Glomerular visceral epithelial cell (primary cell): ENCODE measurements at regions not wholly inside any gene's neighbourhood (a gene's known extent, or its start where the extent isn't known, plus 50 kb on each side); places are given as distances from the start of the nearest gene placed in this dataset.
A peak's percentile ranks its signal among the peaks of the same experiment; 100 is the strongest.
"Not testable (repeated sequence)": the region's sequence is repeated elsewhere in the genome, so short reads cannot be mapped to it uniquely, and the experiment has no call there.

Experiments used
- DNase-seq: peaks from one replicate; pipeline ENCODE4 v3.0.0-alpha.2; 2016; ENCODE audit errors: extremely low spot score

DNA sequence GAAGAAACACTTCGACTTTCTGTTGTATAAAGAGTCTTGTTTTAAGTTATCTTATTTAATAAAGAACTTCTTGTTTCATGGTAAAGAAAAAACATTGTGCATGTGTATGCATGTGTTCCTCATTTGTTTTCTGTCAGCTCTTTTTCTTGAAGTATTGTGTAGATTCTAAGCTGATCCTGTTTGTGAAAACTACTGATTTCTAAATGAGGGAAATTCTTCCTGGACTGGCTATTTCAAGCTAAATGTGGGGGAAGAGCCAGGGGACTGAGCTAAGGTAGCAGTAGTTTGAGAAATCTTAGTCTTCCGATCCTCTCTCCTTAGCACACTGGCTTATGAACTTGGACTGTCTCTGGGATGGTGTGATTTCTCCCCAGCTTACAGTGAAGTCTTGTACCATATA, 56.4 kb upstream of the RBMS1 start:
- no peak for DNase-seq

DNA sequence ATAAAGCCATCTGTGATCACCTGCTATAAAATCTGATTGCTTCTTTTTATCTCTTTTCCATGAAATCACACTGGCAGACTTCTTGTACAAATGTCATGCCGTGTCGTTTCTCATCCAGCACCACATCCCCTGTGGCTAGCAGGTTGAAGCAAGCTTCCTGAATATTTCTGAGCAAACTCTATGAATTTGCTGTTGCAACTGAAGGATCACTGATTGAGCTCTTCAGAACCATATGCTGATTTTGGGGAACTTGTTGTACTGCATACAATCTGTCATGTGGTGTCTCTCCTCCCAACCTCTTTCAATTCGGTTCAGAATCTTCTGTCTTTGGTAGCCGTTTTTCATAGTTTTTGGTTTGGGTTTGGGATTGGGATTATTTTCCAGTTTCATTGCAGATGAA, 57.7 kb upstream of the RBMS1 start:
- DNase-seq: no peak

DNA sequence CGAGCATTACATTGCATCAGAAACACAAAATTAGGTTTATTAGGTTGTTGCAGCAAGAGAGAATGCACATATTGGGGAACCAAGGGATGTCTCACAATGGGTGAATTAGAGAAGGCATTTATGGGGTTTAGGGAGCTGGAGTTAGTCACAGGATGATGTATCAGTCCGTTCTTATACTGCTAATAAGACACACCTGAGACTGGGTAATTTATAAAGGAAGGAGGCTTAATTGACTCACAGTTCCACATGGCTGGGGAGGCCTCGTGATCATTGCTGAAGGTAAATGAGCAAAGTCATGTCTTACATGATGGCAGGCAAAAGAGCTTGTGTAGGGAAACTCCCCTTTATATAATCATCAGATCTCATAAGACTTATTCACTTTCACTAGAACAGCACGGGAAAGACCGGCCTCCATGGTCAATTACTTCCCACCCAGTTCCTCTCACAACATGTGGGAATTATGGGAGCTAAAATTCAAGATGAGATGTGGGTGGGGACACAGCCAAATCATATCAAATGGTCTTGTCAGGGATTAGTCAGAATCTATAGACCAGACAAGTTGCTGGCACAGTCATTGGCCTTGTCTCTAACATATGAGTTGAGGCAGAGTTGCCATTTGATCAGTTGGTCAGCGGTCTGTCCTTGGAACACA, 61.9 kb upstream of the RBMS1 start:
- DNase-seq: no peak

DNA sequence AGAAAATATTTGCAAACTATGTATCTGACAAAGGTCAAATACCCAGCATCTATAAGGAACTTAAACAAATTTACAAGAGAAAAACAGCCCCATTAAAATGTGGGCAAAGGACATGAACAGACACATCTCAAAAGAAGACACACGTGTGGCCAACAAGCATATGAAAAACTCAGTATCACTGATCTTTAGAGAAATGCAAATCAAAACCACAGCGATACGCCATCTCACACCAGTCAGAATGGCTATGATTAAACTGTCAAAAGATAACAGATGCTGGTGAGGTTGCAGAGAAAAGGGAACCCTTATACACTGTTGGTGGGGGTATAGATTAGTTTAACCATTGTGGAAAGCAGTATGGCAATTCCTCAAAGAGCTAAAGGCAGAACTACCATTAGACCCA, 64.3 kb upstream of the RBMS1 start:
- DNase-seq: no peak

DNA sequence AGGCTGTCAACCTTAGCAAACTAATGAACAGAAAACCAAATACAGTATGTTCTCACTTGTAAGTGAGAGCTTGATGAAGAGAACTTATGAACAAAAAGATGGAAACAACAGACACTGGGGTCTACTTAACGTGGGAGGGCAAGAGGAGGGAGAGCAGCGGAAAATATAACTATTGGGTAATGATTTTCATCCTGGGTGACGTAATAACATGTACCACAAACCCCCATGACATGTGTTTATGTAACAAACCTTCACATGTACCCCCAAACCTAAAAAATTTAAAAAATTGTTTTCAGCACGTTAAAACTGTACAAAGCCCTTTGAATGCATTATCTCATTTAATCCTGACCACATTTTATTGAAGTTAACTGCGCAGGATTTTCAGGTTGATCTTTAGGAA, 64.9 kb upstream of the RBMS1 start:
- no peak for DNase-seq

DNA sequence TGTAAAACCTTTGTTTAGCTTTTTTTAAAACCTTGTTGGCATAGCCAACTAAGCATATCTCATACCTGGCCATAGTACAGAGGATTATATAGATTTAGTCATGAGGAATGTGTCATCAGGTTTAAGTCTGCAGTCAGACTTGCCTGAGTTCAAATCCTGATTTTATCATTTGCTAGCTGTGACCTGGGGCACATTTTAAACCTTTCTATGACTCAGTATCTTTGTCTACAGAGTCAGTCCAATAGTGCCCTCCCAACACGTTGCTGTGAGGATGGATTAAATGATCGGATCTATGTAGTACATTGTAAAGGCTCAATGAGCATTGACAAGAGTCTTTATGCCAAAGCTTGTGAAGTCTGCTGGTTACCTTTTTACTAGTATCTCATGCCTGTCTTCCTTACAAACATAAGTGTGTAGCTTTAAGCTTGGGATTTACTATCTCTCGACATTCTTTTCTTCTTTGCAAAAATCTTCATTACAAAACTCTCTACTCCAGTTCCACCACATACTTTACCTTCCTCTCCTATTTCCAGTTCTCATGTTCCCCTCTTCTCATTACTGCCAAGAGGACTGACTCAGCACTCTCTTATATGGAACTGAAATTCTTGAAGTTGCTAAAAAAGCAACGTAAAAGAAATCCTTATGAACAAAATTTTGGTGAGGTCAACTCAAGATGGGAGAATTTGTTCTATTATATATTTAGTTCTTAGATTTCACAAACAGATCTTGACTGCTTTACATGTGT, 68.1 kb upstream of the RBMS1 start:
- no peak for DNase-seq

DNA sequence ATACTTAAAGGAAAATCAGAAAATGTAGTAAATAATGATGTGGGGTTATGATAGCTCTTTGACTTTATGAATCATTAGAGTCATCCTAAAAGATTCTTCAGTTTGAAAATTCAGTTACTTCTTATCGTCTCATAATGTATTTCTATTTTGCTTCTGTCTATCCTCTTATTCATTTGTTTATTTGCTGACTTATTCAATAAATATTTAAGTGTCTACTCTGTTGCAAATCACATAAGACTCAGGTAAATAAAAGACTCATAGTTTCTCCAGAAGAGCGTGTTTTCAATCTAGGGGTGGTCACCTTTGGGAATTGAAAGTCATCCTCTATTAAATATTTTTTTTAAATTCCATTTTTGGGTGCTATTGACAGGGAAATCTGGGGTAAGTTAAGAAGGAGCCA, 69.1 kb upstream of the RBMS1 start:
- no peak for DNase-seq

DNA sequence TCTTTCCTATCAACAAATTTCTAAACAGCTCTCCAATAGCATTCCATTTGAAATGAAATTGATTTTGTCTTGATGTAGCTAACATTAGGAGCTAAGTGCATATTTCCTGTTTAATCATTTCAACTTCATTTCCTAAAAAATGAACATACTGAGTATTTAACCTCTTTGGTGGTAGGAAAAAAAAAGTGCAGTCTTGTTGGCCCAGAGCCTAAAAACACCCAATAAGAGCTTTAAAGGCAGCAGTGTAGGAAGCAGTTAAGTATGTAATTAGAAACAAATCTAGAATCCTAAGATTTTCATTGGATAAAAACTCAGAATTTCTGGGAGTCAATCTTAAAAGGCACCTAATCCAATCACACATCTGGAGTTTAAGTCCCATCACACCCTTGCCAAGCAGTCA, 71.0 kb upstream of the RBMS1 start:
- no peak for DNase-seq

DNA sequence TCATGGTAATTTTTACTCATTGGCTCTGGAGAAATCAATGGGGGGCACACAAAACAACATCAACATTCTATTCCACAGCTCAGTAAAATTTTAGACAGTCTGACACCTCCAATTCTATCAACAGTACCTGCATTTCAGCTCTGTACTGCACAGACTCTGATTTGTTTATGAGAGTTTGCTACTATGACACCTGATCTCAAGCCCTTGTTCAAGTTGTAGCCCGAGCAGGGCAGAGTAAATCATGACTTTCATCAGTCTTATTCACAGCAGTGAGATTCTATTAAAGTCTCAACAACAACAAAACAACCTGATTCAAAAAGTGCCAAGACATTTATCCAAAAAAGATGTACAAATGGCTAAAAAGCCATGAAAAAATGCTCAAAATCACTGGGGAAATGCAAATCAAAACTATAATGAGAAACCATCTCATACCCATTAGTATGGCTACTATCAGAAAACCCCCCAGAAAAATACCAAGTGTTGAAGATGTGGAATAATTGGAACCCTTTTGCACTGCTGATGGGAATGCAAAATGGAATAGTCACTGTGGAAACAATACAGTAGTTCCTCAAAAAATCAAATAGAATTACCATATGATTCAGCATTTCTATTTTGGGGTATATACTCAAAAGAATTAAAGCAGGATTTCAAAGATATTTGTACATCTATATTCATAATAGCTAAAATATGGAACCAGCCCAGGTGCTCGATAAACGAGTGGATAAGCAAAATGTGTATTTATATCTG, 71.7 kb upstream of the RBMS1 start:
- DNase-seq: no peak

DNA sequence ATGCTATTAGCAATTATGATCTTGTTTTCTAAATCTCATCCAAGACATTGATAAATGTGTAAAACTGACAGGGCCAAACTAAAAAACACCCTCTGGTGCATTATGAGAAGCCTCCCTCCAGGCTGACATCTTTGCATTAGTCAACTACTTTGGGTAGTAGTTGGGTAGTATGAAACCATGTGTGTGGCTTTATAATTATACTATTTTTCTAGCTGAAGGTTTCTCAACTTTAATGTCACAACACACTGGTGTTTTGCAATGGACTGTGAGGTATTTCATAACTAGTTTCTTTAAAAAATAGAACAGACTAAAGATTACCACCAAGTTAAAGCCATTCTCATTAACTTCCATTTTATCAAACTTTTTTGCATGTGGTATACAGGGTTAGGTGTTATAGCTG, 73.1 kb upstream of the RBMS1 start:
- DNase-seq: no peak

DNA sequence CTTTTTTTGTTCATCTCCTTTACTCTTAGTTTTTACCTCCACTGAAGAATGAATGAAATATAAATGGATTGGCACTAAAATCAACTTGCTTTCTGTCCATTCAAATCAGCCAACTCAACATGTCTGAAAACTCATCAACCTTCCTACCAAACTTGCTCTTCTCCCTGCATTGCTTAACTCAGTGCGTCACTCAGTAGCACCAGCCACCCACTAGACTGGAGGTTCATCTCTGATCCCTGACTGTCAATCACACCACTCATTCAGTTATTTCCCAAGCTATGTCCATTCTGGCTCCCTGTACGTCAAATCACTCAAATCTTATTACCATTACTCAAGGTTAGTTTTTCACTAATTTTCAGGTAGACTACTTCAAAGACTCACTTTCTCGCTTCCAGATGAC, 75.2 kb upstream of the RBMS1 start:
- no peak for DNase-seq

DNA sequence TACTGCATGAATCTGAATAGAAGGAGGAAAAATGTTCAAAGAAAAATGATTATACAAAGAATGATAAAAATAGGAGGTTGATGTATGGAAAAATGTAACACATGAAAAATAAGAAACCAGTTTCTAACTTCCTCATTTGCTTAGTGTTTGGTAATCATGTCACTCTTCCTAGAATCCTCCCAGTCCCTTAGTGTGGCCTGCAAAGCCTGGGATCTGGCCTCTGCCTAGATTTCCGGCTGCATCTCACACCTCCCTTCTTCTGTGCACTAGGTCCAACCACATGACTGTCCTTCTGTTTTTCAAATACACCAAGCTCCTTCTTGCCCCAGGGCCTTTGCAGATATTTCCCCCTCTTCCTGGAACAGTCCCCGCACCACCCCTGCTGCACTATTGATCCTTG, 76.8 kb upstream of the RBMS1 start:
- DNase-seq: no peak

DNA sequence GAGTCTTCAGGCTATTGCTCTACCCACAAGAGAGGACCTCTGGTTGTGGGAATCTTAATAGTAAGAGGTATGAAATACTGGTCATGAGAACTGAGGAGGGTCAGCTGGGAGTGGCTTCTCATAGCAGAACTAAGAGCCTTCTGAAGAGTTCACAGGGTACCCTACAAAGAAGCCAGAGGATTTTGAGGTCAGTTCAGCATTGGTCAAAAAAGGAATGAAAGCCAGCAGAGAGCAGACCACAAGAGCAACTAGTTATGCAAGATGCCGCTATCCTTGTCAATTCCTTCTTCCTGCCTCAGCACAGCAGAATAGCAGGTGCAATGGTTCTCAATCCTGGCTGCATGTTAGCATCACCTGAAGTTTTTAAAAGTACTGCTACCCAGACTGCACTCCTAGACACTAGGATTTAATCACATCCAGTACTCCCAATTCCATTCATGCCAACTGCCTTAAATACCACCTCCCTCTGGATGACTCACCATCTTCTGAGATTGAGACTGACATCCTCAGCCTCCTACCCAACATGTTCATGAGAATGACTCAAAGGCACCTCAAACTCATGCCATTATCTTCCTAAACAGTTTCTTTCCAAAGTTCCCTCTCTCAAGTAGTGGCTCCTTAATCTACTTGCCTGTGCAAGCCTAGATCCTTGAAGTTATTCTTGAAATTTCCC, 81.0 kb upstream of the RBMS1 start:
- peak; percentile 48 for DNase-seq

DNA sequence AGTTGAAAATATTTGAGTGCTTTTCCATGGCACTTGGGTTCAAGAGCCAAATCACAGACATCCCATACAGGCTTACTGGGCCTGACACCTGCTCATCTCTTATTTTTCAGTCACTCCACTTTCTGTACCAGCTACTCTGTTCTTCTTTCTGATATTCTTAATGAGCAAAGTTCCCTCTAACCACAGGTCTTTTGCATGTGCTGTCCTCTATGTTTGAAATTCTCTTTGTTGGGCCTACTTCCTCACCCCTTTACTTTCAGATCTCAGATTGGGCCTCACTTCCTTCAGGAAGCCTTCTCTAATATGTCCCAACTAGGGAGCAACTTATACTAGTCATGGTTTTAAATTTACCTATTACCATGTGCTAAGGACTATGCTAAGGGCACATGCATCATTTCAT, 81.8 kb upstream of the RBMS1 start:
- no peak for DNase-seq

DNA sequence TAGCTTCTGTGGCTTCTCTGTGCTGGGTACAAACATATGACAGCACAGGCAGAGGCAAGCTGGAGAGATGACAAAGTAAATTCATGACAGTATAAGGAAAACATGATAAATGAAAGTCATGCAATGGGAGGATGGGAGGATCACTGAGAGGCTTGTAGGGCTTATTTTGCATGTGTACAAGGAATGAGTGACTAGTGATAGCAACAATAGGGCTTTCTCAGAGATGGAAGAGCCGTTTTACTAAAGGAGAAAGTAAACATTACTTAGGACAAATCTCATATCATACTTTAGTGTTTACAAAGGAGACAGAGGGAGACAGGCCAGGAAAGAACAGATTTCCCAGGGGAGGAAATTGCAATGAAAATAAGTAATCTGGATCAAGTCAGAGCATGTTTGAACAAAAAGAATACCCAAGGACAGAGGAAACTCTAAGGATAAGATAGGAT, 82.5 kb upstream of the RBMS1 start:
- DNase-seq: no peak

DNA sequence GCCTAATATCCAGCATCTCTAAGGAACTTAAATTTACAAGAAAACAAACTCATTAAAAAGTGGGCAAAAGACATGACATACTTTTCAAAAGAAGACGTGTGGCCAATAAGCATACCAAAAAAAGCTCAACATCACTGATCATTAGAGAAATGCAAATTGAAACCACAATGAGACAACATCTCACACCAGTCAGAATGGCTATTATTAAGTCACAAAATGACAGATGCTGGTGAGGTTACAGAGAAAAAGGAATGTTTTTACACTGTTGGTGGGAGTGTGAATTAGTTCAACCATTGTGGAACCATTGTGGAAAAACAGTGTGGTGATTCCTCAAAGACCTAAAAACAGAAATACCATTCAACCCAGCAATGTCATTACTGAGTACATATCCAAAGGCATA, 83.5 kb upstream of the RBMS1 start:
- not testable (repeated sequence) for DNase-seq

DNA sequence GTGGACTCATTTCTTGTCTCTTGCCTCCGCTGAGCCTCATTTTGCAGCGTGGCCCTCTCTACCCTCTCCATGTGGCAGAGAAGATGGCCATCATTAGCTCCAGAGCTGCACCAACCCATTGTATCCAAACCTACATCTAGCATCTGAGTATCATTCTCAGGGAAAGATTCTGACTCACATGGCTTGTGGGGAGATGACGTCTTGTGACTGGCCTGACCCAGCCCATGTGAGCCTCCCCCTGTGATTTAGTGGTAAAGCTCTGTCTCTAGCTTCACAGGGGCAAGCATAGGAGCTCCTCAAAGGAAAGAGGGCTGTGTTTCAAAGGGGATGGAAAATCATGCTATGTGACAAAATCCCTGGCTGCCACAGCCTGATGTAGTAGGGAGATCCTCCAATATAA, 87.4 kb upstream of the RBMS1 start:
- peak; percentile 27 for DNase-seq

DNA sequence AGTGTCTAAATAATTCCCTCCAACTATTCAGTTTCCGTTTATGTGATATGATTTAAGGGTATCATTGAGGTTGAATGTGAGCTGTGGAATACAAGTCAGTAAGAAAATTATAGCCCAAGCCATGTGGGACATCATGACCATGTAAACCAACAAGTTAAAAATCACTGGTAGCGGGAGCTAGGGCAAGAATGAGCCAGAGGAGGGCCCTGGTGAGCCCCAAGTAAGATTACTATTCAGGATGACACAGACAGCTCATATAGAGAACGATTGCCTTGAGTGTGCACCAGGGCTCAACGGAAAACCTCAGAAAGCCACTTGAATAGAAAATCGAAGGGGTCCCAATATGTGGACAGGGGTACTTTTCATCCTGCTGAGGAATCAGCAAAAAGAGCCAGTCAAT, 87.8 kb upstream of the RBMS1 start:
- DNase-seq: no peak

DNA sequence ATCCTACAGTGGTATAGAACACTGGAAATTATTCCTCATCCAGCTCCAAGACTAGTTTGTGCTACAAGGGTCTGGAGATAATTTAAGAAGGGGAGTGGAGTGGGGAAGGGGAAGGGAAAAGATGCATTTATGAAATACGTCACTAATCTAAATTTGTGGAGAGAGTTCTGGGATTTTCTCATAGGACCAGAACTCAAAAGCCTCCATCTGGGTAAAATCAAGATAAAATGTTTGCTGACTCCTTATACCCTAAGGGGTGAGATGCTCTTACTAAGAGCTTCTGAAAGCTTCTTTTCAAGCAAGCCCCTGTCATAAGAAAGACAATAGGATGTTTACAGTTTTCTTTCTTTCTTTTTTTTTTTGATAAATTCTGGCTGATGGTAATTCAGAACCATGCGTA, 88.5 kb upstream of the RBMS1 start:
- DNase-seq: no peak

DNA sequence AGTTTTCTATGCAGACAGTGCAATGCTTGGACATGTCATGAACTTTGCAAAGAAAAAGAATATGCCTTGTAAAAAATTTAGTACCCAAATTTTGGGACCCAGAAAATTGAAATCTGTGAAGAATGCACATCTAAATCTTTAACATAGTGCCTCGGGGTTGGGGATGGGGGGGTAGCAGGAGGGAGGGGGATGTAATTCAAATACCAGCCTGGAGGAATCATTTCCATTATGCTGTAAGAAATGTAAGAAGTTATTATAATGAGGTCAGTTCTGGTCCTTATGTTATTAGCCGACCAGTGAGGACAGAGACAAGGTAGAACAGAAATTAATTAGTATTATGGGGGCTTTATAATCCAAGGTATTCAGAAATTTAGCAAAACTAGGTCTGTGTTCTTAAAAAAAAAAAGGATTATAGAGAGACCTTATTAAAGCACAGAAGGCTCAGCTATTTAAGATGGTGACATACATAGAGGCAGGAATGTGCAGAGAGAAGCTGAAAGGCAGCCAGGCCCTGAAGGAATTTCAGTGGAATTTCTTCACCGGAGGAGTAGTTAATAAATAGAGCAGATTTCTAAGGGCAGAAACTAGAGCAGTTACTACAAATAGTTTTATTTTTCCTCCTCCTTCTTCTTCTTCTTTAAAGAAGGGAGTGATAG, 89.0 kb upstream of the RBMS1 start:
- DNase-seq: peak; percentile 61

DNA sequence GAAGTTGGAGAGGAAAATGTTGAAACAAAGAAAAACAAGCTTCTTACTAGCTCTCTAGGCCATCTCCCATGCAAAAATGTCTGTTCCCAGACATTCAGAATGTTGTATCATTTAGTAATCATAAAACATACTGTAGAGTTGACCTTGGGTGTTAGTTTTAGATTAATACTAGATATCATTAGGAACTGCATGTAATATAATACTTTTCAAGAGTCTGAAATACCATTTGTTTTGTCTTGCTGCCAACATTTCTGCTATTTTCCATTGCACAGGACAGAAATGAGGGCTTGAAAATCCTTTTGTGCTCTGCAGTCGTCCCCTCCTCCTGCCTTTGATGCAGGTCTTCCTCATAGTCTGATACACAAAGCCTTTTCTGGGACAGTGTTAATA, 89.5 kb upstream of the RBMS1 start:
- peak; percentile 17 for DNase-seq
